ENCODE measurements at regions not wholly inside any gene's neighbourhood (a gene's known extent, or its start where the extent isn't known, plus 50 kb on each side); places are given as distances from the start of the nearest gene placed in this dataset.

DNA sequence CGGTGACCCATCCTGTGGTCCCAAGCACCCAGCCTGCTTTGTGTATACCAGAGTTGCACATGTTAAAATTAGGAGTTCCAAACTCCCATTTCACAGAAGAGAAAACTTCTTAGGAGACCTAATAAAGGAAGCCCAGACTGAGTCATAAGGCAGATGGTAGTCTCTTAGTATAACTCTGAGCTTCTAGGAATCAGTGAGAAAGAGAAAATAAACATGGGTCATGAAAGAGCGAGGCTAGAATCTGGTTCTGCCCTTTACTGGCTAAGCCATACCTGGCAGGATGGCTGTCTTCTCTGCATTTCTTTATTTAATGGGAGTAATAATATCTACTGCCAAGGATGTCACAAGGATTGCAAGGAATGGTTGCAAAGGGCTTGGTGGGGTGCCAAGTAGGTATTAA lies 101.2 kb upstream of the TRIB2 start:
- FAIRE-seq (no peak), DNase-seq (ENCODE audit: low read depth, low spot score) (no peak)
- Histone ChIP-seq H3K36me3 (ENCODE audit: control insufficient read depth in 2 of 2, extremely low read depth in 1 of 2, insufficient read depth in 2 of 2, low read length in 2 of 2) (no peaks in the 10 kb centered on the region), H3K9ac (ENCODE audit: control insufficient read depth, extremely low read depth, insufficient read depth, low read length) (no peak overlapping the region), H2AFZ (ENCODE audit: control insufficient read depth, low read length) (no peak overlapping the region), H4K20me1 (ENCODE audit: control insufficient read depth, extremely low read depth, insufficient read depth, low read length) (no peaks in the 10 kb centered on the region), H3K27me3 (ENCODE audit: control insufficient read depth, extremely low read depth, insufficient read depth, low read length) (no peaks in the 10 kb centered on the region), H3K9me3 (ENCODE audit: control insufficient read depth, low read depth, low read length) (no peaks in the 10 kb centered on the region), H3K4me1 (ENCODE audit: control insufficient read depth, extremely low read depth, insufficient read depth, low read length) (peaks cover 8% of the 10 kb centered on the region), H3K79me2 (ENCODE audit: control insufficient read depth, insufficient read depth, low read length) (no peaks in the 10 kb centered on the region), H3K4me2 (ENCODE audit: control insufficient read depth, extremely low read depth, insufficient read depth, low read depth, low read length) (no peak overlapping the region), H3K4me3 (ENCODE audit: control insufficient read depth in 2 of 3, extremely low read depth in 1 of 3, insufficient read depth in 2 of 3, low read depth in 1 of 3, low read length in 3 of 3) (no peak overlapping the region), H3K27ac (ENCODE audit: control insufficient read depth, insufficient read depth, low read length) (no peak overlapping the region), H3K9me1 (ENCODE audit: control insufficient read depth, extremely low read depth, insufficient read depth, low read length) (no peaks in the 10 kb centered on the region)
- dilution Hi-C loops (cut with MboI; ENCODE audit: extremely low pct_ligation_motif_present, low sequenced_read_pairs) = no loop called here
- TF ChIP-seq, protein P1, sequence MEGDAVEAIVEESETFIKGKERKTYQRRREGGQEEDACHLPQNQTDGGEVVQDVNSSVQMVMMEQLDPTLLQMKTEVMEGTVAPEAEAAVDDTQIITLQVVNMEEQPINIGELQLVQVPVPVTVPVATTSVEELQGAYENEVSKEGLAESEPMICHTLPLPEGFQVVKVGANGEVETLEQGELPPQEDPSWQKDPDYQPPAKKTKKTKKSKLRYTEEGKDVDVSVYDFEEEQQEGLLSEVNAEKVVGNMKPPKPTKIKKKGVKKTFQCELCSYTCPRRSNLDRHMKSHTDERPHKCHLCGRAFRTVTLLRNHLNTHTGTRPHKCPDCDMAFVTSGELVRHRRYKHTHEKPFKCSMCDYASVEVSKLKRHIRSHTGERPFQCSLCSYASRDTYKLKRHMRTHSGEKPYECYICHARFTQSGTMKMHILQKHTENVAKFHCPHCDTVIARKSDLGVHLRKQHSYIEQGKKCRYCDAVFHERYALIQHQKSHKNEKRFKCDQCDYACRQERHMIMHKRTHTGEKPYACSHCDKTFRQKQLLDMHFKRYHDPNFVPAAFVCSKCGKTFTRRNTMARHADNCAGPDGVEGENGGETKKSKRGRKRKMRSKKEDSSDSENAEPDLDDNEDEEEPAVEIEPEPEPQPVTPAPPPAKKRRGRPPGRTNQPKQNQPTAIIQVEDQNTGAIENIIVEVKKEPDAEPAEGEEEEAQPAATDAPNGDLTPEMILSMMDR (optimal IDR thresholded peaks at IDR 0.05 in 1 of 3, IDR thresholded peaks at IDR 0.05 in 1 of 3, conservative IDR thresholded peaks at IDR 0.05 in 1 of 3; ENCODE audit: extremely low read depth in 1 of 3, insufficient read depth in 2 of 3, low read length in 3 of 3) = no peak
- TF ChIP-seq EZH2 (IDR thresholded peaks at IDR 0.05; ENCODE audit: low read length) = no peak

DNA sequence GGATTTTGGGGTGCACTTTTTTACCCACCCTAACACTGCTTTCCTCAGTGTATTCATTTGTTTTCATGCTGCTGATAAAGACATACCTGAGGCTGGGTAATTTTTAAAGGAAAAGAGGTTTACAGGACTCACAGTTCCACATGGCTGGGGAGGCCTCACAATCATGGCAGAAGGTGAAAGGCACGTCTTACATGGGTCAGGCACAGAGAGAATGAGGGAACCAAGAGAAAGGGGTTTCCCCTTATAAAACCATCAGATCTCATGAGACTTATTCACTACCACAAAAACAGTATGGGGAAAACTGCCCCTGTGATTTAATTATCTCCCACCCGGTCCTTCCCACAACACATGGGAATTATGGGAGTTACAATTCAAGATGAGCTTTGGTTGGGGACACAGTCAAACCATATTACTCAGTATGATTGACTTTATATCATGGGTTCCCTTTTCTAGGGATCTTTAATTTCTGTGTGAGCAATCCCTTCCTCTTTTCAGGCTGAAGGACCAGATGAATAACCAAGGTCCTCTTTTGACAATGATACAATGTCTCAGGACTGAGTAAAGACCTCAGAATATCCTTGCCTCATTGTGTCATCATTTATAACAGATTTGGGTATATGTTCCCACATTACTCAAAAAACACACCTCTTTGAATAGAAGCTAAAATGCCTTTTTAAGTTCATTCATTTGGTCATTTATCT lies 100.1 kb upstream of the TRIB2 start:
- H3K79me2 ChIP-seq (ENCODE audit: control insufficient read depth, insufficient read depth, low read length) = no peaks in the 10 kb centered on the region

More for the DNA sequence above, 100.1 kb upstream of the TRIB2 start:
- Histone ChIP-seq H3K4me3 (ENCODE audit: control insufficient read depth in 2 of 3, extremely low read depth in 1 of 3, insufficient read depth in 2 of 3, low read depth in 1 of 3, low read length in 3 of 3) (no peak overlapping the region), H3K36me3 (ENCODE audit: control insufficient read depth in 2 of 2, extremely low read depth in 1 of 2, insufficient read depth in 2 of 2, low read length in 2 of 2) (no peaks in the 10 kb centered on the region), H3K9me1 (ENCODE audit: control insufficient read depth, extremely low read depth, insufficient read depth, low read length) (no peaks in the 10 kb centered on the region), H3K27me3 (ENCODE audit: control insufficient read depth, extremely low read depth, insufficient read depth, low read length) (no peaks in the 10 kb centered on the region), H3K4me2 (ENCODE audit: control insufficient read depth, extremely low read depth, insufficient read depth, low read depth, low read length) (no peak overlapping the region), H3K9me3 (ENCODE audit: control insufficient read depth, low read depth, low read length) (no peaks in the 10 kb centered on the region), H3K9ac (ENCODE audit: control insufficient read depth, extremely low read depth, insufficient read depth, low read length) (no peak overlapping the region), H2AFZ (ENCODE audit: control insufficient read depth, low read length) (no peak overlapping the region), H3K4me1 (ENCODE audit: control insufficient read depth, extremely low read depth, insufficient read depth, low read length) (peaks cover 9% of the 10 kb centered on the region), H4K20me1 (ENCODE audit: control insufficient read depth, extremely low read depth, insufficient read depth, low read length) (no peaks in the 10 kb centered on the region), H3K27ac (ENCODE audit: control insufficient read depth, insufficient read depth, low read length) (no peak overlapping the region)
- TF ChIP-seq, protein P1 (optimal IDR thresholded peaks at IDR 0.05 in 1 of 3, IDR thresholded peaks at IDR 0.05 in 1 of 3, conservative IDR thresholded peaks at IDR 0.05 in 1 of 3; ENCODE audit: extremely low read depth in 1 of 3, insufficient read depth in 2 of 3, low read length in 3 of 3) = no peak
- TF ChIP-seq EZH2 (IDR thresholded peaks at IDR 0.05; ENCODE audit: low read length) = no peak
- dilution Hi-C loops (cut with MboI; ENCODE audit: extremely low pct_ligation_motif_present, low sequenced_read_pairs) = no loop called here
- FAIRE-seq (no peak), DNase-seq (ENCODE audit: low read depth, low spot score) (no peak)
